ENCODE measurements at regions not wholly inside any gene's neighbourhood (a gene's known extent, or its start where the extent isn't known, plus 50 kb on each side); places are given as distances from the start of the nearest gene placed in this dataset.

DNA sequence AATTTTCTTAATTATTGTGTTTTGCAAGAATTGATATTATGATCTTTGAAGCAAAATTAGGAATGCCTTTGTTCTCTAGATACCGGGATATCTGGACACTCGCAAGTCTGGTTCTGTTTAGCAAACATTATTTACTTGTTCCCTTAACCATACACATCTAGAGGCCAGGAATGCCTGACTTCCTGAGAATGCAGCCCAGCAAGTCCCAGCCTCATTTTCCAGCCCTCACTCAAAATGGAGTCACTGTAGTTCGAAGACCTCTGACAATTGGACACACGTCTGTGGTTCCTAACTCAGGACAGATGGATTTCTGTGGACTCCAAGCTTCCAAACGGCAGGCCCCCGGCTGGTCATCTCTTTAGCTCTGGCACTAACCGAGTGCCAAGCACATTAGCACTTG, 355.4 kb upstream of the RBFOX1 start:
- H3K9me3 ChIP-seq (ENCODE audit: low read length): no peaks in the 10 kb centered on the region
- Mint-ChIP-seq H3K4me3 (no peak overlapping the region), H3K4me1 (no peaks in the 10 kb centered on the region), H3K27ac (no peak overlapping the region), H3K9me3 (peaks cover 6 to 30% (median 9%) of the 10 kb centered on the region in 5 donors), H3K36me3 (no peaks in the 10 kb centered on the region), H3K27me3 (no peaks in the 10 kb centered on the region)
- ChIA-PET CTCF (no interaction called here), POLR2A (no interaction called here)
- H3K4me1 ChIP-seq (ENCODE audit: insufficient read depth, low read length): no peaks in the 10 kb centered on the region
- H3K36me3 ChIP-seq (ENCODE audit: insufficient read depth, low read length): no peaks in the 10 kb centered on the region
- no peak overlapping the region for H3K27ac ChIP-seq (ENCODE audit: low read depth, low read length)
- H3K27me3 ChIP-seq (ENCODE audit: insufficient read depth, low read length, poor library complexity, severe bottlenecking): no peaks in the 10 kb centered on the region
- no peak overlapping the region for H3K4me3 ChIP-seq (ENCODE audit: low read length)
- DNase-seq: no peak

DNA sequence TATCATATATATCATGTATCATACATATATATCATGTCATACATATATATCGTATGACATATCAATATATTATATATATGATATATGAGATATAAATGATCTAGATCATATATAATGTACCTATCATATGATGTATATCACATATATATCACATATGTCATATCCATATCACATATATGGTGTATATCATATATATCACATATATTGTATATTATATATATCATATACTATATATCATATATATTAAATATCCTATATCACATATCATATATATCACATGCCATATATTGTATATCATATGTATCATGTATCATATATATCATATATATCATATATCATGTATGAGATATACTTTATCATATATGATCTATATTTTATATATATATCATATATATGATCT, 355.9 kb upstream of the RBFOX1 start:
- no peaks in the 10 kb centered on the region for H3K4me1 ChIP-seq (ENCODE audit: insufficient read depth, low read length)
- Mint-ChIP-seq H3K4me1 (no peaks in the 10 kb centered on the region), H3K4me3 (no peak overlapping the region), H3K27me3 (no peaks in the 10 kb centered on the region), H3K27ac (no peak overlapping the region), H3K9me3 (peaks cover 6 to 26% (median 9%) of the 10 kb centered on the region in 5 donors), H3K36me3 (no peaks in the 10 kb centered on the region)
- H3K4me3 ChIP-seq (ENCODE audit: low read length): no peak overlapping the region
- H3K36me3 ChIP-seq (ENCODE audit: insufficient read depth, low read length): no peaks in the 10 kb centered on the region
- POLR2A ChIA-PET: no interaction called here
- no peaks in the 10 kb centered on the region for H3K9me3 ChIP-seq (ENCODE audit: low read length)
- CTCF ChIA-PET: no interaction called here
- no peaks in the 10 kb centered on the region for H3K27me3 ChIP-seq (ENCODE audit: insufficient read depth, low read length, poor library complexity, severe bottlenecking)
- no peak overlapping the region for H3K27ac ChIP-seq (ENCODE audit: low read depth, low read length)
- DNase-seq: no peak

DNA sequence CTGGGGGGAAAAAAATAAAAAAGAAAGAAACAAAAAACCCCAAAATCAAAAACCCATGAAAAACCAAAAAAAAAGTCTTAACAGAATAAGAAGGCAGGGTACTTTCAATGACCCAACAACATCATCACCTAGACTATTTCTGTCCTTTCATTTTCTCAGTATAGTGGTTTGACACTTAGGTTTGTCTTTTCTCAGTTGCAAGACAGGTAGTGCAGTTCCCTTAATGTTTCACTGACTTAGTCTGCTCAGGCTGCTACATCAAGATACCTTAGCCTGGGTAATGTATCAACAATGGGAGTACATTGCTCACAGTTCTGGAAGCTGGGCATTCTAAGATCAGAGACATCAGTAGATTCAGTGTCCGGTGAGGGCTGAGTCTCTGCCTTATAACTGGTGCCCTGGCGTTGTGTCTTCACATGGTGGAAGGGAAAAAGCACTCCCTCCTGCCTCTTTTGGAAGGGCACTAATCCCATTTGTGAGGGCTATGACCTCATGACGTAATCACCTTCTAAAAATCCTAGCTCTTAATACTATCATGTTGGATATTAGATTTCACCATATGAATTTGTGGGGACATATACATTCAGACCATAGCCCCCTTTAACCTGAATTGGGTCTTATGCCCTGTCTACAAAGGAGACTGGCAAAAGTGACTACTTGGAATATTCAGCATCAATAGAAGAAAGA, 362.3 kb upstream of the RBFOX1 start:
- H3K4me3 ChIP-seq (ENCODE audit: low read length): no peak overlapping the region
- Mint-ChIP-seq H3K27me3 (no peaks in the 10 kb centered on the region), H3K27ac (no peak overlapping the region), H3K4me3 (no peak overlapping the region), H3K36me3 (no peaks in the 10 kb centered on the region), H3K4me1 (no peaks in the 10 kb centered on the region), H3K9me3 (peaks cover 14 to 24% (median 19%) of the 10 kb centered on the region in 5 donors)
- no peaks in the 10 kb centered on the region for H3K9me3 ChIP-seq (ENCODE audit: low read length)
- ChIA-PET POLR2A (no interaction called here), CTCF (no interaction called here)
- H3K27me3 ChIP-seq (ENCODE audit: insufficient read depth, low read length, poor library complexity, severe bottlenecking): no peaks in the 10 kb centered on the region
- DNase-seq: no peak
- no peaks in the 10 kb centered on the region for H3K4me1 ChIP-seq (ENCODE audit: insufficient read depth, low read length)
- H3K36me3 ChIP-seq (ENCODE audit: insufficient read depth, low read length): no peaks in the 10 kb centered on the region
- H3K27ac ChIP-seq (ENCODE audit: low read depth, low read length): no peak overlapping the region

DNA sequence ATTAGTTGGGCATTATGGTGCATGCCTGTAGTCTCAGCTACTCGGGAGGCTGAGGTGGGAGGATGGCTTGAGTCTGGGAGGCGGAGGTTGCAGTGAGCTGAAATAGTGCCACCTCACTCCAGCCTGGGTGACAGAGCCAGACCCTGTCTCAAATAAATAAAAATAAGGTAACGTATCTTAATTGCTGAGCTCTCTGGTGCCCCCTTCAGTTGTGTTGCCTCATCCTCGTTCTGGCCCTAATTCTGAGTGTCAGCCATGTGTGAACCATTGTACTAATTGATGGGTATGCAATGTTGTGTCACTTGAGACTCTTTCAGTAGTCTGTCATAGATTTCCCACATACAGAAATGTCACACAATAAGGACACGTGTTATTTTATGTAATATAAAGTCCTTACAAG, 363.1 kb upstream of the RBFOX1 start:
- no peaks in the 10 kb centered on the region for H3K27me3 ChIP-seq (ENCODE audit: insufficient read depth, low read length, poor library complexity, severe bottlenecking)
- peaks cover 9 to 25% (median 19%) of the 10 kb centered on the region in 5 donors for H3K9me3 Mint-ChIP-seq
- H3K27ac Mint-ChIP-seq: no peak overlapping the region
- no peak overlapping the region for H3K4me3 ChIP-seq (ENCODE audit: low read length)
- ChIA-PET CTCF (no interaction called here), POLR2A (no interaction called here)
- H3K27ac ChIP-seq (ENCODE audit: low read depth, low read length): no peak overlapping the region
- no peaks in the 10 kb centered on the region for H3K4me1 Mint-ChIP-seq
- no peaks in the 10 kb centered on the region for H3K4me1 ChIP-seq (ENCODE audit: insufficient read depth, low read length)
- no peaks in the 10 kb centered on the region for H3K36me3 Mint-ChIP-seq
- H3K4me3 Mint-ChIP-seq: no peak overlapping the region
- H3K36me3 ChIP-seq (ENCODE audit: insufficient read depth, low read length): no peaks in the 10 kb centered on the region
- H3K27me3 Mint-ChIP-seq: no peaks in the 10 kb centered on the region
- no peaks in the 10 kb centered on the region for H3K9me3 ChIP-seq (ENCODE audit: low read length)
- DNase-seq: no peak

DNA sequence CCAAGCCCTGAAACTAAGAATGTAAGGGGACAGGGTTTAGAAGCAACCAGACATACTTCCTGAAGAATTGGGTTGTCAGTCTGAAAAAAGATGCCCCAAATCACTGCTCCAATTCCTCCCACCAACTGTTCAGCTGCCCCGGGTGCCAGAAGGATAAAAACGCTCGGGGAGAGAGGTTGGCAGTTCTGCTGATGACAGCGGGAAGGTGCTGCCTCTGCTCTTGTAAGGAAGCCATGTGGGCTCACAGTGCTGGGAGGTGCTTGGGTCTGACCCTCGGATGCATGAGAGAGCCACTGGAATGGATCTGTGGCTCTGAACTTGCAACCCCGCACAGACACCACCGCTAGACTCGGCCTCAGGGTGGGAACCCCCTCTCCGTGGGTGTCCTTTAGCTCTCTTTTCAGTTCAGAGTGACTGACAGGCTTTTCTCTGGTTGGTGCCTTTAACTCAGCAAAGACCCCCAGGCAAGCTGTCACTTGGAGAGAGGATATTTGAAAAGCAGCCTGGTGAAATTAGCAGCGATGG, 364.8 kb upstream of the RBFOX1 start:
- H3K9me3 Mint-ChIP-seq: peaks cover 11 to 25% (median 19%) of the 10 kb centered on the region in 5 donors
- CTCF ChIA-PET: no interaction called here
- H3K4me3 Mint-ChIP-seq: no peak overlapping the region
- no peaks in the 10 kb centered on the region for H3K9me3 ChIP-seq (ENCODE audit: low read length)
- POLR2A ChIA-PET: no interaction called here
- no peaks in the 10 kb centered on the region for H3K27me3 ChIP-seq (ENCODE audit: insufficient read depth, low read length, poor library complexity, severe bottlenecking)
- no peaks in the 10 kb centered on the region for H3K27me3 Mint-ChIP-seq
- H3K36me3 ChIP-seq (ENCODE audit: insufficient read depth, low read length): no peaks in the 10 kb centered on the region
- no peaks in the 10 kb centered on the region for H3K4me1 ChIP-seq (ENCODE audit: insufficient read depth, low read length)
- no peak overlapping the region for H3K4me3 ChIP-seq (ENCODE audit: low read length)
- no peak overlapping the region for H3K27ac ChIP-seq (ENCODE audit: low read depth, low read length)
- no peak overlapping the region for H3K27ac Mint-ChIP-seq
- DNase-seq: no peak
- no peaks in the 10 kb centered on the region for H3K36me3 Mint-ChIP-seq
- H3K4me1 Mint-ChIP-seq: no peaks in the 10 kb centered on the region

DNA sequence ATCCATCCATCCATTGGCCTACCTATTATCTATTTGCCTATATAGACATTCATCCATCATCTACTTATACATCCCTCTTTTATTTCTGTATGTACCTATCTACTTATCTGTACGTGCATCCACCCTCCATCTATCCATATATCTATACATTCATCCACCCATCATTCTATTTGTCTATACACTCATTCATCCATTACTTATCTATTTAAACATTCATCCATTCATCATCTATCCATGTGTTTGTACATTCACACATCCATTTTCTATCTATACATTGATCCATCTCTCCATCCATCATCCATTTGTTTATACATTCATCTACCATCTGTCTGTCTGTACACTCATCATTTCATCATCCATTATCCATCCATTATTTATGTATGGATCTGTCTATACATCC, 365.7 kb upstream of the RBFOX1 start:
- H3K27me3 Mint-ChIP-seq: no peaks in the 10 kb centered on the region
- Histone ChIP-seq H3K9me3 (ENCODE audit: low read length) (no peaks in the 10 kb centered on the region), H3K27ac (ENCODE audit: low read depth, low read length) (no peak overlapping the region), H3K4me3 (ENCODE audit: low read length) (no peak overlapping the region), H3K36me3 (ENCODE audit: insufficient read depth, low read length) (no peaks in the 10 kb centered on the region), H3K4me1 (ENCODE audit: insufficient read depth, low read length) (no peaks in the 10 kb centered on the region), H3K27me3 (ENCODE audit: insufficient read depth, low read length, poor library complexity, severe bottlenecking) (no peaks in the 10 kb centered on the region)
- H3K27ac Mint-ChIP-seq: no peak overlapping the region
- no peaks in the 10 kb centered on the region for H3K4me1 Mint-ChIP-seq
- DNase-seq: no peak
- no peak overlapping the region for H3K4me3 Mint-ChIP-seq
- no peaks in the 10 kb centered on the region for H3K36me3 Mint-ChIP-seq
- peaks cover 10 to 25% (median 16%) of the 10 kb centered on the region in 5 donors for H3K9me3 Mint-ChIP-seq
- POLR2A ChIA-PET: no interaction called here
- CTCF ChIA-PET: no interaction called here

DNA sequence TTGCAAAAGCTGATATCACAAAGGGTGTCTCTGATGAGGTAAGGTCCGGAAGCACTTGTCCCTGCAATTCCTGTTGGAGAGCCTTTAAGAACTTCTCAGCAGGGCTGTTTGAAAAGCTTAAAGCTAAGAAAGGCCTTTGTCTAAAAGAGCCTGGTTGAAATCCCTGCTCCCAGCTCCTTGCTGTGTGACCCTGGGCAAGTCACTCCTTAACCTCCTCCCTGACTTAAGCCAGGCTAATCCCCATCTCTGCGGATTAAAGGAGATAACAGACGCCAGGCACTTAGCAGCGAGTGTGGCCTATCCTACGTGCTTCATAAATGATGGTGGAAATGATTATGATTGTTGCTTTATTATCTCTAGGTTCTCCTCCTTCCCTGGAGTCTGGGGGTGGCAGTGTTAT, 368.0 kb upstream of the RBFOX1 start:
- H3K9me3 Mint-ChIP-seq: peaks cover 7 to 21% (median 15%) of the 10 kb centered on the region in 5 donors
- H3K4me1 Mint-ChIP-seq: no peaks in the 10 kb centered on the region
- Histone ChIP-seq H3K4me3 (ENCODE audit: low read length) (no peak overlapping the region), H3K27me3 (ENCODE audit: insufficient read depth, low read length, poor library complexity, severe bottlenecking) (no peaks in the 10 kb centered on the region), H3K4me1 (ENCODE audit: insufficient read depth, low read length) (no peaks in the 10 kb centered on the region), H3K27ac (ENCODE audit: low read depth, low read length) (no peak overlapping the region), H3K36me3 (ENCODE audit: insufficient read depth, low read length) (no peaks in the 10 kb centered on the region), H3K9me3 (ENCODE audit: low read length) (no peaks in the 10 kb centered on the region)
- no peak for DNase-seq
- no peak overlapping the region for H3K4me3 Mint-ChIP-seq
- H3K27ac Mint-ChIP-seq: no peak overlapping the region
- H3K27me3 Mint-ChIP-seq: no peaks in the 10 kb centered on the region
- CTCF ChIA-PET: no interaction called here
- no peaks in the 10 kb centered on the region for H3K36me3 Mint-ChIP-seq
- POLR2A ChIA-PET: no interaction called here

DNA sequence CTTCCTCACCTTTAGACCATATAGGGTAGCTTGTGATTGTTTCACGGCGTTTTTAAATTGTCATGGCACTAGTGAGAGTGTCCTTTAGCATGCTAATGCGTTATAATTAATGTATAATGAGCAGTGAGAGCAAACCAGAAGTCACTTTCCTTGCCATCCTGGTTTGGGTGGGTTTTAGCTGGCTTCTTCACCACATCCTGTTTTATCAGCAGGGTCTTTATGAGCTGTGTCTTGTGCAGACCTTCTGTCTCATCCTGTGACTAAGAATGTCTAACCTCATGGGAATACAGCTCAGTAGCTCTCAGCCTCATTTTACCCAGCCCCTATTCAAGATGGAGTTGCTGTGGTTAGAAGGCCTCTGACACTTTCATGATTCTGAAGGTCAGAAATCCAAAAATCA, 370.9 kb upstream of the RBFOX1 start:
- Mint-ChIP-seq H3K36me3 (no peaks in the 10 kb centered on the region), H3K27ac (no peak overlapping the region), H3K9me3 (peaks cover 12 to 24% (median 14%) of the 10 kb centered on the region in 5 donors), H3K27me3 (no peaks in the 10 kb centered on the region), H3K4me3 (no peak overlapping the region), H3K4me1 (no peaks in the 10 kb centered on the region)
- POLR2A ChIA-PET: no interaction called here
- no peaks in the 10 kb centered on the region for H3K27me3 ChIP-seq (ENCODE audit: insufficient read depth, low read length, poor library complexity, severe bottlenecking)
- CTCF ChIA-PET: no interaction called here
- DNase-seq: no peak
- H3K36me3 ChIP-seq (ENCODE audit: insufficient read depth, low read length): no peaks in the 10 kb centered on the region
- H3K9me3 ChIP-seq (ENCODE audit: low read length): no peaks in the 10 kb centered on the region
- H3K27ac ChIP-seq (ENCODE audit: low read depth, low read length): no peak overlapping the region
- H3K4me3 ChIP-seq (ENCODE audit: low read length): no peak overlapping the region
- no peaks in the 10 kb centered on the region for H3K4me1 ChIP-seq (ENCODE audit: insufficient read depth, low read length)
